Activated T-cell treated with anti-CD3 and anti-CD28 coated beads, Interleukin-2, amount 50 U/mL, for 72 hours (primary cell): ENCODE measurements at regions not wholly inside any gene's neighbourhood (a gene's known extent, or its start where the extent isn't known, plus 50 kb on each side); places are given as distances from the start of the nearest gene placed in this dataset.

Experiments
- ATAC-seq, 2 donors: fragments of 150-1000 bp; cut with Tn5 transposase; replicated peaks in 1 of 2; 2 replicates each; pipeline ENCODE4 v1.10.0; 2021; ENCODE audit warnings: moderate library complexity in 2 of 2, mild to moderate bottlenecking in 1 of 2
- DNase-seq, 2 donors: peaks; one replicate each; pipeline ENCODE4 v3.0.0; 2021 to 2022; ENCODE audit warnings: mixed read lengths in 1 of 2
- H3K27ac Mint-ChIP-seq: one replicate; pipeline ENCODE4 v1.8.0; 2022; ENCODE audit warnings: mild to moderate bottlenecking, moderate library complexity, mixed read lengths
- H3K27me3 Mint-ChIP-seq: one replicate; pipeline ENCODE4 v1.8.0; 2022; ENCODE audit warnings: low read depth, mixed read lengths
- H3K36me3 Mint-ChIP-seq, 2 donors: one replicate each; pipeline ENCODE4 v1.8.0; 2022; ENCODE audit warnings: mixed read lengths in 2 of 2, mild to moderate bottlenecking in 1 of 2; ENCODE audit not compliant: insufficient read depth in 2 of 2
- H3K4me1 Mint-ChIP-seq: one replicate; pipeline ENCODE4 v1.8.0; 2022; ENCODE audit warnings: low read depth, mixed read lengths
- H3K4me3 Mint-ChIP-seq, 2 donors: one replicate each; pipeline ENCODE4 v1.8.0; 2022; ENCODE audit warnings: mild to moderate bottlenecking in 2 of 2, mixed read lengths in 2 of 2, moderate library complexity in 2 of 2
- H3K9me3 Mint-ChIP-seq, 2 donors: one replicate each; pipeline ENCODE4 v1.8.0; 2022; ENCODE audit warnings: mixed read lengths in 2 of 2

- Mint-ChIP-seq H3K27me3 (no peaks in the 10 kb centered on the region), H3K4me3 (no peak overlapping the region), H3K4me1 (no peaks in the 10 kb centered on the region), H3K27ac (no peak overlapping the region), H3K36me3 (no peaks in the 10 kb centered on the region), H3K9me3 (no peaks in the 10 kb centered on the region)
- DNase-seq (no peak), ATAC-seq (no peak)
These were observed 236.6 kb downstream of the PSAT1 start for GRCh38 chr9:78533500-78533899.

- no peaks in the 10 kb centered on the region for H3K4me1 Mint-ChIP-seq
- H3K27me3 Mint-ChIP-seq: no peaks in the 10 kb centered on the region
- no peak overlapping the region for H3K4me3 Mint-ChIP-seq
- no peak overlapping the region for H3K27ac Mint-ChIP-seq
- H3K9me3 Mint-ChIP-seq: no peaks in the 10 kb centered on the region
- H3K36me3 Mint-ChIP-seq: no peaks in the 10 kb centered on the region
- DNase-seq: no peak
- ATAC-seq: no peak
These were observed 242.3 kb downstream of the PSAT1 start for GRCh38 chr9:78539188-78539587.

- Mint-ChIP-seq H3K9me3 (no peaks in the 10 kb centered on the region), H3K36me3 (no peaks in the 10 kb centered on the region), H3K27ac (no peak overlapping the region), H3K27me3 (no peaks in the 10 kb centered on the region), H3K4me3 (no peak overlapping the region), H3K4me1 (no peaks in the 10 kb centered on the region)
- ATAC-seq: no peak
- no peak for DNase-seq
These were observed 243.0 kb downstream of the PSAT1 start for GRCh38 chr9:78539904-78540303.

GRCh38 chr9:78541868-78542443 lies 245.0 kb downstream of the PSAT1 start:
- ATAC-seq: no peak
- Mint-ChIP-seq H3K36me3 (no peaks in the 10 kb centered on the region), H3K27ac (no peak overlapping the region), H3K4me1 (no peaks in the 10 kb centered on the region), H3K4me3 (no peak overlapping the region), H3K9me3 (no peaks in the 10 kb centered on the region), H3K27me3 (no peaks in the 10 kb centered on the region)
- DNase-seq: no peak

GRCh38 chr9:78542491-78543181 lies 245.7 kb downstream of the PSAT1 start:
- no peak overlapping the region for H3K27ac Mint-ChIP-seq
- no peak for ATAC-seq
- no peaks in the 10 kb centered on the region for H3K27me3 Mint-ChIP-seq
- no peaks in the 10 kb centered on the region for H3K9me3 Mint-ChIP-seq
- no peak overlapping the region for H3K4me3 Mint-ChIP-seq
- no peak for DNase-seq
- no peaks in the 10 kb centered on the region for H3K4me1 Mint-ChIP-seq
- no peaks in the 10 kb centered on the region for H3K36me3 Mint-ChIP-seq

- no peaks in the 10 kb centered on the region for H3K4me1 Mint-ChIP-seq
These were observed 246.4 kb downstream of the PSAT1 start for GRCh38 chr9:78543353-78543752.

GRCh38 chr9:78544230-78544629 lies 247.3 kb downstream of the PSAT1 start:
- no peaks in the 10 kb centered on the region for H3K9me3 Mint-ChIP-seq
- H3K4me3 Mint-ChIP-seq: no peak overlapping the region
- no peaks in the 10 kb centered on the region for H3K27me3 Mint-ChIP-seq
- DNase-seq (no peak), ATAC-seq (no peak)
- H3K36me3 Mint-ChIP-seq: no peaks in the 10 kb centered on the region
- H3K4me1 Mint-ChIP-seq: no peaks in the 10 kb centered on the region
- no peak overlapping the region for H3K27ac Mint-ChIP-seq

More at GRCh38 chr9:78543353-78543752, 246.4 kb downstream of the PSAT1 start:
- Mint-ChIP-seq H3K27me3 (no peaks in the 10 kb centered on the region), H3K9me3 (no peaks in the 10 kb centered on the region), H3K27ac (no peak overlapping the region), H3K4me3 (no peak overlapping the region), H3K36me3 (no peaks in the 10 kb centered on the region)
- DNase-seq: no peak
- no peak for ATAC-seq

GRCh38 chr9:78547831-78548230 lies 250.9 kb downstream of the PSAT1 start:
- Mint-ChIP-seq H3K9me3 (no peaks in the 10 kb centered on the region), H3K27ac (no peak overlapping the region), H3K36me3 (no peaks in the 10 kb centered on the region), H3K27me3 (no peaks in the 10 kb centered on the region), H3K4me1 (no peaks in the 10 kb centered on the region), H3K4me3 (no peak overlapping the region)
- no peak for DNase-seq
- ATAC-seq: no peak

- no peaks in the 10 kb centered on the region for H3K36me3 Mint-ChIP-seq
These were observed 251.7 kb downstream of the PSAT1 start for GRCh38 chr9:78548670-78549069.

GRCh38 chr9:78549711-78550110 lies 252.8 kb downstream of the PSAT1 start:
- H3K27me3 Mint-ChIP-seq: no peaks in the 10 kb centered on the region
- no peaks in the 10 kb centered on the region for H3K9me3 Mint-ChIP-seq
- ATAC-seq (no peak), DNase-seq (no peak)
- H3K27ac Mint-ChIP-seq: no peak overlapping the region
- no peaks in the 10 kb centered on the region for H3K36me3 Mint-ChIP-seq
- H3K4me3 Mint-ChIP-seq: no peak overlapping the region
- H3K4me1 Mint-ChIP-seq: no peaks in the 10 kb centered on the region

More at GRCh38 chr9:78548670-78549069, 251.7 kb downstream of the PSAT1 start:
- Mint-ChIP-seq H3K4me1 (no peaks in the 10 kb centered on the region), H3K27me3 (no peaks in the 10 kb centered on the region), H3K27ac (no peak overlapping the region), H3K9me3 (no peaks in the 10 kb centered on the region), H3K4me3 (no peak overlapping the region)
- ATAC-seq (no peak), DNase-seq (no peak)

- Mint-ChIP-seq H3K4me3 (no peak overlapping the region), H3K4me1 (no peaks in the 10 kb centered on the region), H3K27ac (no peak overlapping the region), H3K27me3 (no peaks in the 10 kb centered on the region), H3K36me3 (no peaks in the 10 kb centered on the region), H3K9me3 (no peaks in the 10 kb centered on the region)
- DNase-seq (no peak), ATAC-seq (no peak)
These were observed 255.9 kb downstream of the PSAT1 start for GRCh38 chr9:78552802-78553201.

- ATAC-seq (no peak), DNase-seq (no peak)
- no peaks in the 10 kb centered on the region for H3K4me1 Mint-ChIP-seq
- H3K4me3 Mint-ChIP-seq: no peak overlapping the region
- H3K27ac Mint-ChIP-seq: no peak overlapping the region
- no peaks in the 10 kb centered on the region for H3K36me3 Mint-ChIP-seq
- no peaks in the 10 kb centered on the region for H3K27me3 Mint-ChIP-seq
- peaks cover 0 to 2% of the 10 kb centered on the region in 2 donors for H3K9me3 Mint-ChIP-seq
These were observed 260.6 kb downstream of the PSAT1 start for GRCh38 chr9:78557540-78557939.

- Mint-ChIP-seq H3K4me3 (no peak overlapping the region), H3K36me3 (no peaks in the 10 kb centered on the region), H3K4me1 (no peaks in the 10 kb centered on the region), H3K27ac (no peak overlapping the region), H3K9me3 (peaks cover 0 to 2% of the 10 kb centered on the region in 2 donors), H3K27me3 (no peaks in the 10 kb centered on the region)
- ATAC-seq (no peak), DNase-seq (no peak)
These were observed 262.5 kb downstream of the PSAT1 start for GRCh38 chr9:78559449-78559885.

- DNase-seq (no peak), ATAC-seq (no peak)
- H3K27ac Mint-ChIP-seq: no peak overlapping the region
- peaks cover 0 to 2% of the 10 kb centered on the region in 2 donors for H3K9me3 Mint-ChIP-seq
- H3K27me3 Mint-ChIP-seq: no peaks in the 10 kb centered on the region
- no peak overlapping the region for H3K4me3 Mint-ChIP-seq
- H3K36me3 Mint-ChIP-seq: no peaks in the 10 kb centered on the region
- no peaks in the 10 kb centered on the region for H3K4me1 Mint-ChIP-seq
These were observed 265.1 kb downstream of the PSAT1 start for GRCh38 chr9:78562021-78562420.
